HG03571 (cell line): ENCODE measurements at regions not wholly inside any gene's neighbourhood (a gene's known extent, or its start where the extent isn't known, plus 50 kb on each side); places are given as distances from the start of the nearest gene placed in this dataset.
"Not testable (repeated sequence)": the region's sequence is repeated elsewhere in the genome, so short reads cannot be mapped to it uniquely, and the experiment has no call there.

Source experiments
- ATAC-seq: cut with Tn5 transposase; IDR thresholded peaks from one replicate; pipeline ENCODE4 v1.9.1; 2021; ENCODE audit not compliant: unreplicated experiment

DNA sequence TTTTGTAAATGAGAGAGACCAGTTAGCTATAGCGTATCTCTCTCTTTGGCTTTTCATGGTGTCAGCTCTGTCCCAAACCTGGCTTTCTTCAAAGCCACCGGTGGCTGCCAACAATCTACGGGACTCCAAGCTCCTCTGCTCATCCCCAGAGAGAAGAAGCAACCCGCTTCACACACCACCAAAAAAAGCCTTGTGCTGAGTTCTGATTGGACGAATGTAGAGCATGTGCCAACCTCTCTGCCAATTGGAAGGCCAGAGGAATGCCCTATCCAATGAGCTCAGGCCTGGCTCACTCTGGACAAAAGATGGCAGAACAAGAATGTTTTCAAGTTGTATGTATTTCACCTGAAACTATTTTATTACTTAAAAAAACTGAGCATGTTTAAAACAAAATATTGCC is 202.4 kb downstream of the C16orf95 start:
- ATAC-seq: no peak

DNA sequence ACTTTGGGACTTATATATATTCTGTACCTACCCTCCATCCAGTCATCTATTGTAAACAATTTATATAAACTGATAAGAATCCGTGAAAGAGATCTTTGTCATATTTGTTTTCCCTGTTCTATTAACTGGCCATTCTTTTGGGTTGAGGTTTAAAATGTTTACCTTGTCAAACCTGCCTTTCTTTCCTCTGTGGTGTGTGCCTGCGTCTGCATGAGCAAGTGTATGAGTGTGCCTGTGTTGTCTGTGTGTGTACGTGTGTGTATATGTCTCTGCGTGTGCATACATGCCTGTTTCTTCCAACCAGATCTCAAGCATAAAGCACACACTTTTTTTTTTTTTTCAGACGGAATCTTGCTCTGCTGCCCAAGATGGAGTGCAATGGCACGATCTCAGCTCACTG is 201.5 kb downstream of the C16orf95 start:
- ATAC-seq: no peak

DNA sequence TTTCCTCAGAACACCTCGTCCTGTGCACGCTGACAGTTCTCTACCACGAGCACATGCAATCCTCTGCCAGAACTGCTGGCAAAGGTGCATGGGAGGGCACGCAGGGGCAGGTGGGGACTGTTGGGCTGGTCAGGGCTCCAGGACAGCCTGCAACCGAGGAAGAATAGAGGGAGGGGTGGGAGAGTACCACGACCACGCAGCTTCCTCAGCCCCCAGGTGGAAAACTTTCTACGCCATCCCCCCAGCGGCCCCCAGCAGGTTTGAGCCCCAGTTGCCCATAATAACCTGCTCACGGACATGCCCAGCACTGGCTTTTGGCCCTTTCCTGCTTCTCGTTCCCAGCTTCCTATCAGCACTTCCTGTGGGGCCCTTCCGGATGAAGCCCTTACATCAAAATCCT is 199.3 kb downstream of the C16orf95 start:
- ATAC-seq: no peak

DNA sequence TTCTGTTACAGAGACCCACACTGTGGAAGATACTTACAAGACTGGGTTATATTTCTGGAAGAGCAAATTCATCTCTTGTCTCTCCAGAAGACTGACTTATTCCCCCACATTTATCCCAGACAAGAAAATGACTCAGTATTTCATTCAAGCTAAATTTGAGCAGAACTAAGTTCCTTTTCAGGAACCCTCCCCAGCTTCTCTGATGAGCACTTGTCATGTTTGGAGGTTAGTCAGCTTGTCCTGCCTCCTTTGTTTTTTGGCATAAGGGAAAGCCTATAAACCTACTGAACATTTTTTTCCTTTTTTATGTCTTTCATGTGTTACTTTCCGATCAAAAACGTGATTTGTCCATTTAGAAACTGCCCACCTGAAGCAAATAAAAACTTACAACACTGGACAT is 198.0 kb downstream of the C16orf95 start:
- ATAC-seq: no peak

DNA sequence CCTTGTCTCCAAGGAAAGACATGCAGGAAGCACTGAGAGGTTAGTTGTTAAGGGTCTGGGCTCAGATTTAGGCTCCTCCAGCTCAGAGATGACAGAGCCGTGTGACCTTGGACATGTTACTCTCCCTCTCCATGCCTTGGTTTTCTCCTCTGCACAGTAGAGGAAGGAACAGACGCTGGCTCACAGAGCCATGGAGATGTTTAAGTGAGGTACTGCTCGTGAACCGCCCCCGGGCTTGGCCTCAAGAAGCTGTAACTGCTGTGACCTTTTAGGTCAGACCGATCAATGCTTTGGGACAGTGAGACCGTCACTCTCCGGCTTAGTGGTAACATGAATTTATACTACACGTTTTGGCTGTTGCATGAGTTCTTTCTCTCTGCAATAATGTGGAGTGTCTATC is 197.4 kb downstream of the C16orf95 start:
- ATAC-seq: no peak

DNA sequence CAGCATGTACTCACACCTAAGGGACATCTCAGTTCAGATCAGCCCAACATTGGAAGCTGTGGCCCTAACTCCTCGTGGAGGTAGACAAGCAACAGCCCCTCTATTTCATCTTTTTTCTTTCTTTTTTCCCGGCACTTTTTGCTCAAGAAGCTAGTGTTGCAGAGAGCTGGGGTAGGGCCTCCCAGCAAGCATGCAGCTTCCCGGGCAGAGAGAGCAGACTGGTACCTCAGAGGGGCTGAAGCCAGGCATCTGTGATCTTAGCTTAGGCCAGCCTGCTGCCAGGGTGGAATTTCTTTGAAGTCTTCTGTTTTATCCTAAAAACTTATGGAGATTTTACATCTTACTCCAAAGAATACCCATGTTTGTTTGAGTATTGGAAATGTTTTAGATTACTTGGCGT is 195.4 kb downstream of the C16orf95 start:
- ATAC-seq: no peak

DNA sequence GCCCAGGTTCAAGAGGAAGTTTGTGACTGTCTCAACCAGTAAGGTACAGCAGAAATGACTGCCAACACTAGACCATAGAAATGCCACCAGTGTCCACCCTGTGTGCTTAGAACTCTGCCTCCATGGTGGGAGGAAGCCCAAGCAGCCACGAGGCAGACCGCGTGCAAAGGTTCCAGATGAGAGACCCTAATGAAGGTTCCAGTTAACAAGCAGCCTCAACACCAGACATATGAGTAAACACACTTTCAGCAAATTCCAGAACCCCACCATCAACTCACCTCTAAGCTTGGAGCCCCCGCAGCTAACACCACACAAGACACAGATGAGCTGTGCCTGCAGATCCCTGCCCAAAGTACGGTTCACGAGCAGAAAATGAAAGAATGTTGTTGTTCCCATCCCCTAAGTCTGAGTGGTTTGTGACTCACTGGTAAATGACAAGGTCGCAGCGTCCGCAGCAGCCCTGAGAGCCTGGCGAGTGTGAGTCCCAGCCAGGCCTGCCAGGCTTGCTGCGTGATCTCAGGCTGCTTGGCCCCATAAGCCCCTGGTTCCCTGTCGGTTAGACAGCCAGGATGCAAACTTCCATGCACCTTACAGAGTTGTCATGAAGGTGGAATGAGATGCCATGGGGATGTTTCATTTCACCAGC is 193.7 kb downstream of the C16orf95 start:
- no peak for ATAC-seq

DNA sequence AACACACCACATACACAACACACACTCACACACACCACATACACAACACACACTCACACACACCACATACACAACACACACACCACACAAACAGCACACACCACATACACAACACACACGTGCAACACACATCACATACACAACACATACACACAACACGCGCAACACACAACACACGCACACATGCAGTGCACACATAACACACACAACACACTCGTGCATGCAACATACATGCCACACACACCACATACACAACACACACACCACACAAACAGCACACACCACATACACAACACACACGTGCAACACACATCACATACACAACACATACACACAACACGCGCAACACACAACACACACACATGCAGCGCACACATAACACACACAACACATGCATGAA is 192.8 kb downstream of the C16orf95 start:
- ATAC-seq: not testable (repeated sequence)

DNA sequence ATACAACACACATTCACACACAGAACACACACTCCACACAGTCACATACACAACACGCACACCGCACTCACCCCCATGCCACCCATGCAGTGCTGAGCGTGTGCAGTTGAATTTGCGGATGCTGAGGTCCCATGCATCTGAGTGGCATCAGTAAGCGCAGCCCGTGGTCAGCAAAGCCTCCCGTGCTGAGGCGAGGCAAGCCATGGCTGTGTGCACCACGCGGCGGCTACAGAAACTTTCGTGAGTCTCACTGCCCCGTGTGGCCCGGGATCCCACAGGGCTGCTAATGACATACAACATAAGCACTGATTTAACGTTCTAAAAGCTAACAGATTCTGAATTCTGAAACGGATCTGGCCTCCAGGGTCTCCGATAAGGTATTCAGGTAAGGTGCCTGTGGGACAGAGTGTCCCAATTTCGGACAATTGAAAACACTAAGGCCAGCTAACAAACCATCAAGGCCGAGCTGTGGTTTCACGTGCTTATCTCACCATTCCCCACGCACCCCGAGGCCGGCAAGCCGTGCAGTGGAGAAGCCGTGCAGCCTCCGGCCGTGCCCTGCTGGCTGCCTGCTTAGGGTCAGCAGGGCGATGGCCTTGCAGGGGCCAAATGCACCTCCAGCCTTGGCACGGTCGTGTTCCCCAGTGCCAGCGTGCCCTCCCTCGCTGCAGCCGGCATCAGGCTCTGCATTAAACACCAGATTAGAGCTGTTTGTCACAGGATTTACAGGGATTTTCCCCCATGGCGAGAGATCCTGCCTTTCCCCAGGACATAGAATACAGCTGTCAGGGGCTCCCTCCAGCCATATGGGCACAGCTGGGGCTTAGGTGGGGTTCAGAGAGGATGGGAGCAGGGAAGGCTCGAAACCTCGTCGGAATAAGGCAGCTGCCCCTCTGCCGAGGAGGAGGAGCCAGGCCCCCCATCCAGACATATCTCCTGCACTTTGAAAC is 191.7 kb downstream of the C16orf95 start:
- ATAC-seq: no peak

DNA sequence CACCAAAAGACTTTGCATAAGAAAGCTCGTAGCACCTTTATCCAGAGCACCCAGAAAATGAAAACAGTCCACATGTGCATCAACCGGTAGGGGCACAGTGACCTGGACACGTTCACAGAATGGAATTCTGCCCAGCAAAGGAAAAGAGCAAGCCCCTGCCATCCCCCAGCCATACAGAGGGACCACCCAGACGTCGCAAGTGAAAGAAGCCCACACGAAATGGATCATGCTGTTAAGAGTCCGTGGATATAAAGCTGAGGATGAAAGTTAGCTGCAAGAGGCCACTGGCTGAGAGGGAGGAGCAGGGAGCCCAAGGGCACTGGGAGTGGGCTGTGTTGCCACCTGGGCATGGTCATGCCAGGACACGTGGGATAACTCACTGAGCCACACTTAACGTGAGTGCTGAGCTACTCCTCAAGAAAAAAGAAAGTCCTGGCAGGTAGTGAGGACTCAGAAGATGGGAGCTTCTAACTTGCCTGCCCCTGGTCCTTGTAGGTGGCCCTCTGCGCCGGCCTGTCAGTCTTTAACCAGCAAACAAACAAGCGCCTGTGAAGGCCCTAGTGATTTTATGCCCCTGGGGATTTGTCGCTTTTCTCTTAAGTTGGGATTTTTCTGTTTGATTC is 190.7 kb downstream of the C16orf95 start:
- no peak for ATAC-seq

DNA sequence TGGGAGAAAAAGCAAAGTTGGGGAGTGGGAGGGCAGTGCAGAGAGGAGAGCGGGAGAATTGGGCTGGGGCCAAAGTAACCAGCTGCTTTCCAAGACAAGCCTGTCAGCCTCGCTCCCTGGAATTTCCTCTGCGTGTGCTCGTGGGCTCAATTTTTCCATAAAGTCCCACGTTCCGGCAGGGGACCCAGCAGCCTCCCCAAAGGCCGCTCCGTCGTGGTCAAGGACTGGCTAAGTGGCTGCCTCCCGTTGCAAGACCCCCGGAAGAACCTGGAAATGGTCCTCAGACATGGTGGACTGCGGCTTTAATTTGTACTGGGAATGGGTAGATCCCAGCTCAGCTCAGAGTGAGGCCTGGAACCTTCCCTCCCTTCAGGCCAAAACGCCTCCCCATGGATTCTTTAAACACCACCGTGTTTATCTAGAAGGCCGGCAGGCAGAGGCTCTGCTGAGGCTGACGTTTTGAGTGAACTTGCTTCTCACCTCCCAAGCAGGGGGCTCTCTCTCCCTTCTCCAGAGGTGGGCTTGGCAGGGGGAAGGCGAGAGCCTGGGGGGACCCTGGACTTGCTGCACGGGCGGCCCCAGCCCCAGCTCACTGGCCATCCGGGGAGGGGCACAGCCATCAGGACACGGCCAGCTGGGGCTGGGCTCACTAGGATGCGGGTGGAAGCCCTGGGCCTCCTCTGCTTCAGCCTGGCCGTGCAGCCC is 190.0 kb downstream of the C16orf95 start:
- ATAC-seq: no peak

DNA sequence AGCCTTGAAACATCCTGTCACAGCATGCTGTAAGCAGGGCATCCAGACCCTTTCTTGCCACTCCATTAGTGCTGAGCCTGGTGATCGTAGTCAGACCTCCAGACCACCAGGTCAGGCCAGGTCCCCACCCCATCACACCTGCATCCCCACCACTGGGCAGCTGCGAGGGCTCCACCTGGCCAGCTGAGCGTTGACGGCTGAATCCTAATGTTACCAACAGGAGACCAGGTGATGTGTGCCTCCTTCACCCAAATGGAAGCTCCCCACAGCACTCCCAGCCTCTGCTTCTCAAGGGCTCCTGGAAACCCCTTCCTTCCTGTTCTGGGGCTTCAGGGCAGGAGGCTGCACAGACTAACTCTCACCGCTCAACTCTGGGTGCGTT is 189.4 kb downstream of the C16orf95 start:
- ATAC-seq: no peak

DNA sequence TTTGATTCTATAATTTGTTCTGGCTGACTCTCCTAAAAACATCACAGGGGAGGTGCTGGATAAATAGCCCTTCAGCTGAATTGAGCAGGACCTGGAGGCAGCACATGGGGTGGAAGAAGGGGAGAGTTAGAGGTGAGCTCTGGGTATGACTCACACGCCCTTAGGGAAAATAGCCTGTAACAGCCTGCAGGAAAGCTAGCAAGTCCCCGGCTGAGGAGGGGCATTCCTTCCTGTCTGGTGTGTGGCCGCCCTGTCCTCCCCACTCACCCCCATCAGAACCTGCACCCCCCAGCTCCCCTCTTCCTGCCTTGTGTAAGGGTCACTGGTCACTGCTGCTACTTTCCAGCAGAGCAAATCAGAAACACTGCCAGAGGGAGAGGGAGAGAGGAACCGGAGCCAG is 187.4 kb downstream of the C16orf95 start:
- ATAC-seq: no peak

DNA sequence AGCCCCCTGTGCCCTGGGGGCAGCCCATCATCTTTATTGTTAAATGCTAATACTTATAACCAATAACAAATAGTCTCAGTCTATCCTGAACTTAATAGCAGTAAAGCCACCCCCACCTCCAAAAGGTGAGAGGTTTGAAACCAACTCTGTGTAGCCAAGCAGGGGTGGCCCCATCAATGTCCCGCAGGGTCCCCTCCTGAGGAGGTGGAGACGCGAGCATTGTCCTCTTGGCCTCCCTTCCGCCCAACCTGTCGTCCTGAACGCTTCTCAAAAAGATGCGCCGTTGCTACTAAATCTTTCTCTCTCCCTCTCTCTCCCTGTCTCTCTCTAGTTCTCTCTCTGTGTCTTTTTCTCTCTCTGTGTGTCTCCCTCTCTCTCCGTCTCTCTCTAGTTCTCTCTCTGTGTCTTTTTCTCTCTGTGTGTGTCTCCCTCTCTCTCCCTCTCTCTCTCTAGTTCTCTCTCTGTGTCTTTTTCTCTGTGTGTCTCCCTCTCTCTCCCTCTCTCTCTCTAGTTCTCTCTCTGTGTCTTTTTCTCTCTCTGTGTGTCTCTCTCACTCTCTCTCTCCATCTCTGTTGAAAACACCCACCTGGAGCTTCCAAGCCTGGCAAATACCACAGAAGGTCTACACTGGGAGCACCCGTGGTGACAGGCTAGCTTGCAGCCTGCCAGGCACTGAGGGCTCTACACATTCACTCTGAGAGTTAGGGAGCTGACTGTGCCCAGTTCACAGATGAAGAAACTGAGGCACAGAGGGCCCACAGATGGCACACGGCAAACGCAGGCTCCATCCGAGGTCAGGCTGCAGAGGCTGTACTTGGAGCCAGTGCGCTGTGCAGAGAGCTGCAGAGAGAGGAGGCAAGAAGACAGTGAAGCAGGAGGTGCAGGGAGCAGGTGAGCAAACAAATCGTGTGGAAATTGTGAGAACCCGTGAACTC is 185.9 kb downstream of the C16orf95 start:
- ATAC-seq: no peak

DNA sequence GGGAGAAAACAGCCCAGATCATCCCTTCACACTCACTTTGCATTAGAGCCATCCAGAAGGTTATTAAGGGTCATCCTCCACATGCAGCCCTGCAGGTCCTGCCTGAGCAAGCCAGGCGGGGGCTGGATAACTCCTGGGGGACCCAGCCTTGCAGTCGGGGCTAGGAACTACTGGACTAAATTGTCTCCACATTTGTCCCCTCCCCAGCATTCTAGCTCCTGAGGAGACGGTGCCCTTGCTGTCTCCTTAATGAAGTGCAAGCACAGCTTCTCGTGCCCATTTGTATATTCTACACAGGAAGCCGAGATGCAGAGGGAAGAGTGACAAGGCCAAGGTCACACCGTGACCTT is 185.2 kb downstream of the C16orf95 start:
- no peak for ATAC-seq

DNA sequence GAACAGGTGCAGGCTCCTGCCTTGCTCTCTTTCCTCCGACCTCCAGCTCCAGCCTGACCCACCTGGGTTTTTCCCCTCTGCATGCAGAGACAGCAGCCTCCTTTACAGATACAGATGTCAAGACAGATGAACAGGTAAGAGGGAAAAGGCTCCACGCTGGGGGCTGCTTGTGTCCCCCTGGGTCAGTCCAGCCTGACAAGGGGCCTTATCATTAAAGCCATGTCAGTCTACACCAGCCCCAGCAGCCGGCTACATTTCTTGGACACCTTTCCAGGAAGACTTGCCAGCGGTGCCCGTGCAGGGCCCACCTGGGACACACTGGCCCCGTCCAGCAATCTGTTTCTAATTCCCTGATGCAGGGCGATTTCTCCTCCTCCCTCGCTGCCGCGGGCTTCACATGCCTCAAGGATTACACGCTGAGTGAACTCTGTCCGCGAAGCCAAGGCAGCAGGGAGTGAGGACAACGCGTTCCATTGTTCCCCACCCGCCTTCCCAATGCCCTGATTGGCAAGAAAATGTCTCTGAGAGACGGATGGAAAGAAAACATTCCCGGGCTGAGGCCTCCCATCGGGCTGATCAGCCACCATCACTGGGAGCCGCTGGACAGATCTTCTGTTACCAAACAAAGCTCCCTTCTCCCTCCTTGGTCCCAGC is 184.7 kb downstream of the C16orf95 start:
- ATAC-seq: no peak

DNA sequence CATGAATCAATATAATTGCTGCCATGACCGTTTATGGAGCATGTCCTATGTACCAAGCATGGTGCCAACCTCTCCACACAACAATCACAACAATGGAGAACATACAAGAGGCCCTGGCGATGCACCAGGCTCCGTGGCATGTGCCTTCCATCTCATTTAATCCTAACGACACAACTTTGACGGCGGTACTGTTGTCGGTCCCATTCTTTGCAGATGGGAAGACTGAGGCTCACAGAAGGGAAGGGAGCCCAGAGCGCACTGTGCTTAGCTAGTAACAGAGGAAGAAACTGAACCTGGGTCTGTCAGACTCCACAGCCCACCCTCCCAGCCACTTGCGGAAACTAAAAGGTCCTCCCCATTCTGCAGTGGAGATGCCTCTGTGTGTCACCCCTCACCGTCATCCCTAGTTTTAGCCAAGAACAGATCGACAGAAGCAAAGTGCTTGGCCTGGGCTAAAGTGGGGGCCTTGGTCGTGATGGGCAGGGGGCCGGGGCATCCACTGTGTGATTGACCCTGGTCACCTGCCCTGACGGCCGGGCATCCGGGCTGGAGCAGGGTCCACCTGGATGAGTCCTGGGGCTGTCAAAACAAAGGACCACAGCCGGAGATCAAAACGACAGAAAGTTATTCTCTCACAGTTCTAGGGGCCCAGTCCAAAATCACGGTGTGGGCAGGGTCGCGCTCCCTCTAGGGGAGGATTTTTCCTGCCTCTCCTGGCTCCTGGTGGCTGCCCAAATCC is 183.9 kb downstream of the C16orf95 start:
- no peak for ATAC-seq

DNA sequence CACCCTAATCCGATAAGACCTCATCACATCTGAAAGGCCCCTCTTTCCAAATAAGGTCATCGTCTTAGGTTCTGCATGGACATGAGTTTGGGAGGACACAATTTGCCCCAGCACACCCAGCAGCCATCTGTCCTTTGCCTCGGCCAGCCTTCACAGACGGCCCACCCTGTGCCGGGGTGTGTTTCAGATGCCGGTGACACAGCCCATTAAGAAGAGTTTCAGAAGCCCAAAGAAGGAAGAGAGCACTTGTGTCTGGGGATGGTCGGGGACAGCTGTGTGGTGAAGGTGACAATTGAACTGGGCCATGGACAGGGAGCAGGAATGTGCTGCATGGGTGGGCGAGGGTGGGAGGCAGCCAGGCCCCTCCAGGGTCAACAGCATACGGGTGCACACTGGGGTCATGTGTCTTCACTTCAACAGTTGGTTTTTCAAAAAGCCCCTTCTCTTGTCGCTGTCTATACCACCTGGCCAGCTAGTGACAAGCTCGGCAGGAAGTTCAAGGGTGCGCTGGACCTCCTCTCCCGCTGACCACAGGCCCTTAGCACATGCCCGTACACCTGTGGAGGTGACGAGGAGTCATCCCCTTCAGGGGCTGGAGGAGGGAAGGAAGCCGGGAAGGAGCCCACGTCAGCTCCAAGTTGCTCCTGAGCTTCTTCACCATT is 183.1 kb downstream of the C16orf95 start:
- ATAC-seq: no peak

DNA sequence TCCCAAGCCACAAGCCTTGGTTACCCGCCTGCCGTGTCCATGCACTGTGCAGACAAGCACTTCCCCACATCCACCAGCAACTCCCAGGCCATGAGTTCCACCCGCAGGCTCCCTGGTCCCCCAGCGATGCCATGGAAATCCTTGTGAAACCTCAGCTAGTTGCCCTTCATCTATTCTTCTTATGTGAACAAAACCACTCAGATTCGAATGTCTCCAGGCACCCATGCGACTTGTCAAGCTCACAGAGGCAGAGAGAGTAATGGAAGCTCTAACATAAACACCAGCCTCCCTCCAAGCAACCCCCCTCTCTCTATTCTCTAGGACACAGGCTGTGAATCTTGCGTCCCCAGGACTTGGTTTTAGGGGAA is 182.6 kb downstream of the C16orf95 start:
- no peak for ATAC-seq
